PC-9 (cell line): ENCODE measurements at regions not wholly inside any gene's neighbourhood (a gene's known extent, or its start where the extent isn't known, plus 50 kb on each side); places are given as distances from the start of the nearest gene placed in this dataset.

Experiments
- CTCF ChIP-seq: fragments of 200-600 bp; sonication (generic); conservative IDR thresholded peaks from 2 replicates; pipeline ENCODE4 v1.6.1; 2017; ENCODE audit warnings: mixed run types, antibody characterized with exemption, mild to moderate bottlenecking, moderate library complexity
- EZH2 ChIP-seq: fragments of 200-600 bp; sonication (generic); IDR thresholded peaks from 2 replicates; pipeline ENCODE4 v1.8.0; 2017; ENCODE audit warnings: antibody characterized with exemption, low read depth

GRCh38 chr20:1754306-1754705, 96.7 kb upstream of the SIRPG start:
- TF ChIP-seq CTCF (no peak), EZH2 (no peak)
